IPS-20b (cell line): ENCODE measurements at regions not wholly inside any gene's neighbourhood (a gene's known extent, or its start where the extent isn't known, plus 50 kb on each side); places are given as distances from the start of the nearest gene placed in this dataset.
"Not testable (repeated sequence)": the region's sequence is repeated elsewhere in the genome, so short reads cannot be mapped to it uniquely, and the experiment has no call there.

Source experiments
- H3K27ac ChIP-seq: one replicate; pipeline ENCODE4 v1.5.1; 2013; ENCODE audit warnings: low read length
- H3K27me3 ChIP-seq: 2 replicates; pipeline ENCODE4 v1.6.1; 2013; ENCODE audit warnings: mild to moderate bottlenecking, low read length, inconsistent platforms; ENCODE audit not compliant: insufficient read depth
- H3K36me3 ChIP-seq: 2 replicates; pipeline ENCODE4 v1.6.1; 2013; ENCODE audit warnings: low read depth, mild to moderate bottlenecking, inconsistent platforms, low read length, moderate library complexity; ENCODE audit not compliant: insufficient read depth
- H3K4me1 ChIP-seq: 2 replicates; pipeline ENCODE4 v1.6.1; 2013; ENCODE audit warnings: mild to moderate bottlenecking, control low read depth, inconsistent platforms, low read length, moderate library complexity; ENCODE audit not compliant: insufficient read depth
- H3K4me3 ChIP-seq: 2 replicates; pipeline ENCODE4 v1.5.1; 2013; ENCODE audit warnings: mild to moderate bottlenecking, low read length, inconsistent platforms
- H3K9ac ChIP-seq: 2 replicates; pipeline ENCODE4 v1.6.1; 2013; ENCODE audit warnings: low read depth, mild to moderate bottlenecking, inconsistent platforms, low read length, moderate library complexity
- H3K9me3 ChIP-seq: 2 replicates; pipeline ENCODE4 v1.6.1; 2013; ENCODE audit warnings: mild to moderate bottlenecking, low read depth, low read length, inconsistent platforms; ENCODE audit not compliant: insufficient read depth

GRCh38 chr13:81283062-81283461 lies 942.1 kb upstream of the SPRY2 start:
- Histone ChIP-seq H3K27ac (no peak overlapping the region), H3K27me3 (no peaks in the 10 kb centered on the region), H3K9me3 (no peaks in the 10 kb centered on the region), H3K9ac (no peak overlapping the region), H3K4me1 (no peaks in the 10 kb centered on the region), H3K36me3 (no peaks in the 10 kb centered on the region), H3K4me3 (no peak overlapping the region)

GRCh38 chr13:81275666-81276258 lies 934.8 kb upstream of the SPRY2 start:
- Histone ChIP-seq H3K4me3 (no peak overlapping the region), H3K9me3 (peaks cover 3% of the 10 kb centered on the region; the same call in 1 of the 2 replicates), H3K27ac (no peak overlapping the region), H3K4me1 (no peaks in the 10 kb centered on the region), H3K27me3 (no peaks in the 10 kb centered on the region), H3K9ac (no peak overlapping the region), H3K36me3 (no peaks in the 10 kb centered on the region)

GRCh38 chr13:81247711-81248110 lies 906.8 kb upstream of the SPRY2 start:
- Histone ChIP-seq H3K4me3 (no peak overlapping the region), H3K27me3 (no peaks in the 10 kb centered on the region)

GRCh38 chr13:81246556-81246955 lies 905.6 kb upstream of the SPRY2 start:
- no peak overlapping the region for H3K4me3 ChIP-seq
- H3K9me3 ChIP-seq: no peaks in the 10 kb centered on the region
- H3K27ac ChIP-seq: no peak overlapping the region
- H3K9ac ChIP-seq: no peak overlapping the region
- H3K27me3 ChIP-seq: no peaks in the 10 kb centered on the region
- H3K4me1 ChIP-seq: no peaks in the 10 kb centered on the region
- no peaks in the 10 kb centered on the region for H3K36me3 ChIP-seq

More at GRCh38 chr13:81247711-81248110, 906.8 kb upstream of the SPRY2 start:
- Histone ChIP-seq H3K4me1 (no peaks in the 10 kb centered on the region), H3K27ac (no peak overlapping the region), H3K36me3 (no peaks in the 10 kb centered on the region), H3K9ac (no peak overlapping the region), H3K9me3 (no peaks in the 10 kb centered on the region)

GRCh38 chr13:81244011-81244410 lies 903.1 kb upstream of the SPRY2 start:
- no peaks in the 10 kb centered on the region for H3K9me3 ChIP-seq
- H3K36me3 ChIP-seq: no peaks in the 10 kb centered on the region
- H3K4me1 ChIP-seq: no peaks in the 10 kb centered on the region
- no peak overlapping the region for H3K4me3 ChIP-seq
- H3K27ac ChIP-seq: no peak overlapping the region
- H3K9ac ChIP-seq: no peak overlapping the region
- no peaks in the 10 kb centered on the region for H3K27me3 ChIP-seq

GRCh38 chr13:81230386-81230785 lies 889.5 kb upstream of the SPRY2 start:
- no peaks in the 10 kb centered on the region for H3K27me3 ChIP-seq
- no peaks in the 10 kb centered on the region for H3K4me1 ChIP-seq
- no peaks in the 10 kb centered on the region for H3K36me3 ChIP-seq
- no peak overlapping the region for H3K9ac ChIP-seq
- no peaks in the 10 kb centered on the region for H3K9me3 ChIP-seq
- no peak overlapping the region for H3K4me3 ChIP-seq
- H3K27ac ChIP-seq: no peak overlapping the region

- not testable (repeated sequence) for H3K27me3 ChIP-seq, H3K36me3 ChIP-seq, H3K9ac ChIP-seq, H3K9me3 ChIP-seq, H3K4me1 ChIP-seq, H3K27ac ChIP-seq, H3K4me3 ChIP-seq
Observed at GRCh38 chr13:81226830-81227229, 885.9 kb upstream of the SPRY2 start.

GRCh38 chr13:81224209-81224833 lies 883.4 kb upstream of the SPRY2 start:
- Histone ChIP-seq H3K9ac (no peak overlapping the region), H3K27ac (no peak overlapping the region), H3K36me3 (no peaks in the 10 kb centered on the region), H3K4me1 (no peaks in the 10 kb centered on the region), H3K4me3 (no peak overlapping the region), H3K27me3 (no peaks in the 10 kb centered on the region), H3K9me3 (no peaks in the 10 kb centered on the region)

GRCh38 chr13:81223778-81224177 lies 882.9 kb upstream of the SPRY2 start:
- H3K4me3 ChIP-seq: no peak overlapping the region
- no peak overlapping the region for H3K27ac ChIP-seq
- H3K36me3 ChIP-seq: no peaks in the 10 kb centered on the region

GRCh38 chr13:81211713-81212112 lies 870.8 kb upstream of the SPRY2 start:
- no peaks in the 10 kb centered on the region for H3K9me3 ChIP-seq
- no peaks in the 10 kb centered on the region for H3K36me3 ChIP-seq
- no peak overlapping the region for H3K4me3 ChIP-seq
- no peak overlapping the region for H3K9ac ChIP-seq
- H3K4me1 ChIP-seq: no peaks in the 10 kb centered on the region
- H3K27me3 ChIP-seq: no peaks in the 10 kb centered on the region
- no peak overlapping the region for H3K27ac ChIP-seq

More at GRCh38 chr13:81223778-81224177, 882.9 kb upstream of the SPRY2 start:
- Histone ChIP-seq H3K9me3 (no peaks in the 10 kb centered on the region), H3K4me1 (no peaks in the 10 kb centered on the region), H3K9ac (no peak overlapping the region), H3K27me3 (no peaks in the 10 kb centered on the region)

- Histone ChIP-seq H3K36me3 (no peaks in the 10 kb centered on the region), H3K27ac (no peak overlapping the region), H3K9me3 (no peaks in the 10 kb centered on the region), H3K27me3 (no peaks in the 10 kb centered on the region), H3K4me1 (no peaks in the 10 kb centered on the region), H3K9ac (no peak overlapping the region), H3K4me3 (no peak overlapping the region)
Observed at GRCh38 chr13:81207636-81208035, 866.7 kb upstream of the SPRY2 start.

- Histone ChIP-seq H3K4me1 (no peaks in the 10 kb centered on the region), H3K27me3 (no peaks in the 10 kb centered on the region), H3K9me3 (no peaks in the 10 kb centered on the region), H3K36me3 (no peaks in the 10 kb centered on the region), H3K4me3 (no peak overlapping the region), H3K27ac (no peak overlapping the region), H3K9ac (no peak overlapping the region)
Observed at GRCh38 chr13:81207231-81207630, 866.3 kb upstream of the SPRY2 start.
